ENCODE measurements at regions not wholly inside any gene's neighbourhood (a gene's known extent, or its start where the extent isn't known, plus 50 kb on each side); places are given as distances from the start of the nearest gene placed in this dataset.

- H3K4me3 ChIP-seq, result no peak overlapping the region
- no peaks in the 10 kb centered on the region for H3K36me3 ChIP-seq
- TF ChIP-seq, protein P1, sequence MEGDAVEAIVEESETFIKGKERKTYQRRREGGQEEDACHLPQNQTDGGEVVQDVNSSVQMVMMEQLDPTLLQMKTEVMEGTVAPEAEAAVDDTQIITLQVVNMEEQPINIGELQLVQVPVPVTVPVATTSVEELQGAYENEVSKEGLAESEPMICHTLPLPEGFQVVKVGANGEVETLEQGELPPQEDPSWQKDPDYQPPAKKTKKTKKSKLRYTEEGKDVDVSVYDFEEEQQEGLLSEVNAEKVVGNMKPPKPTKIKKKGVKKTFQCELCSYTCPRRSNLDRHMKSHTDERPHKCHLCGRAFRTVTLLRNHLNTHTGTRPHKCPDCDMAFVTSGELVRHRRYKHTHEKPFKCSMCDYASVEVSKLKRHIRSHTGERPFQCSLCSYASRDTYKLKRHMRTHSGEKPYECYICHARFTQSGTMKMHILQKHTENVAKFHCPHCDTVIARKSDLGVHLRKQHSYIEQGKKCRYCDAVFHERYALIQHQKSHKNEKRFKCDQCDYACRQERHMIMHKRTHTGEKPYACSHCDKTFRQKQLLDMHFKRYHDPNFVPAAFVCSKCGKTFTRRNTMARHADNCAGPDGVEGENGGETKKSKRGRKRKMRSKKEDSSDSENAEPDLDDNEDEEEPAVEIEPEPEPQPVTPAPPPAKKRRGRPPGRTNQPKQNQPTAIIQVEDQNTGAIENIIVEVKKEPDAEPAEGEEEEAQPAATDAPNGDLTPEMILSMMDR (IDR thresholded peaks at IDR 0.05), result no peak
- no peaks in the 10 kb centered on the region for H3K9me3 ChIP-seq
- H3K27ac ChIP-seq, result no peak overlapping the region
- no peaks in the 10 kb centered on the region for H3K4me1 ChIP-seq
- no peak for DNase-seq
- intact Hi-C loops (cut with DNase I), result no loop called here
- ATAC-seq, result no peak
- no peaks in the 10 kb centered on the region for H3K27me3 ChIP-seq (ENCODE audit: low read depth)
These were observed 543.8 kb upstream of the CPEB2 start for GRCh38 chr4:14458463-14458862.

DNA sequence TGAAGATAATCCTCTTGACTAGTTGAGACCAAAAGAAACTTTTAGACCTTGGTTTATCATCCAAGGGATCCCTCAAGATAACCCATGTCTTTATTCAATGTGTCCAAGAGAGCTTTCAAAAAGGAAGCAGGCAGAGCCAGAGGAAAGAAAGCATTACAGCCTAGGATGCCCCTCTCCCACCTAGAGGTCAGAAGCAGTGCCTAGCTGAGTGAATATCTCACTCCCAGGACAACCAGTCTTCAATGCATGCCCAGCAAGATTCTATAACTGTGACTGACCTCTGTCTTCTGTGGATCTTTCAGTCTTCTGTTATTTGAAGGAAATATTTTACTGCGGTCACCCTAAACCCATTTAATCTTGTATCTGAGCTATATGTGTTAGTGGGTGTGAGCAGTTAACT, 537.2 kb upstream of the CPEB2 start:
- intact Hi-C loops (cut with DNase I), result no loop called here
- Histone ChIP-seq H3K27me3 (ENCODE audit: low read depth) (no peaks in the 10 kb centered on the region), H3K4me3 (no peak overlapping the region), H3K4me1 (no peaks in the 10 kb centered on the region), H3K27ac (no peak overlapping the region), H3K36me3 (no peaks in the 10 kb centered on the region), H3K9me3 (no peaks in the 10 kb centered on the region)
- TF ChIP-seq, protein P1 (IDR thresholded peaks at IDR 0.05), result no peak
- no peak for ATAC-seq
- no peak for DNase-seq

DNA sequence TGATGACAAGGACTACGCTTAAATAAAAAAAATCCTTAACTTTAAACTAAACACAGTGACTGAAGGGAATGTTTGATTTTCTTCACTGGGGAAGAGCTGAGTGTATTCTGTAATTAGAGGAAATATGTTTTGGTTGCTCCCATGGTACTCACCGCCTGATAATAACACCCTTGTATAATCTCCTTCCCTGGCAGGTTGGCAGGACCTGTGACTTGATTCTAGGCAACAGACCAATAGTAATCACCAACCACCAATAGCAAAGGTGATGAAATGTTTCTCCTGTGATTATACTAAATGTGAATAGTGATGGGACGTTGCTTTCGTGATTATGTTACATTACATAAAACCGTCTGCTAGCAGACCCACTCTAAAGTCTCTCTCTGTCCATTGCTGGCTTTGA, 536.8 kb upstream of the CPEB2 start:
- no peaks in the 10 kb centered on the region for H3K36me3 ChIP-seq
- no peak for DNase-seq
- H3K27ac ChIP-seq, result no peak overlapping the region
- TF ChIP-seq, protein P1 (IDR thresholded peaks at IDR 0.05), result no peak
- no peak for ATAC-seq
- no peaks in the 10 kb centered on the region for H3K27me3 ChIP-seq (ENCODE audit: low read depth)
- no peaks in the 10 kb centered on the region for H3K4me1 ChIP-seq
- H3K4me3 ChIP-seq, result no peak overlapping the region
- intact Hi-C loops (cut with DNase I), result no loop called here
- no peaks in the 10 kb centered on the region for H3K9me3 ChIP-seq

- Histone ChIP-seq H3K36me3 (no peaks in the 10 kb centered on the region), H3K9me3 (no peaks in the 10 kb centered on the region), H3K4me3 (no peak overlapping the region), H3K27me3 (ENCODE audit: low read depth) (no peaks in the 10 kb centered on the region), H3K4me1 (no peaks in the 10 kb centered on the region), H3K27ac (no peak overlapping the region)
- no peak for DNase-seq
- TF ChIP-seq, protein P1 (IDR thresholded peaks at IDR 0.05), result no peak
- no peak for ATAC-seq
- intact Hi-C loops (cut with DNase I), result no loop called here
These were observed 523.8 kb upstream of the CPEB2 start for GRCh38 chr4:14478504-14478903.

DNA sequence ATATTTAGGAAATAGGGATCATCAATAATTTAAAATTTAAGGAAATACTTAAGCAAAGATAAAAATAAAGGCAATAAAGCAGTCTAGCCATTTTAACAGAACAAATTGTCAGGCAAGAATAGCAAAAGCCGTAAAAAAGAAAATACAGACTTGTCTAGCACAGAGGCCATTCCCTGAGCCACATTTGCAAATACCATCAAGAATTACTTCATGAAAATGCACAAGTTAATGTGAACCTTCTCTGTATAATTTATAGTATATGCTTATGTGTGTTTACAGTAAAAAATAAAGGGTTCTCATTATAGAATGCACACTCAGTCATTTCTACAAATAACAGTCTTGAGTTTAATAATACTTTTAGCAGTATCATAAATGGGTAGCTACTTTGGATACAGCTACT, 505.9 kb upstream of the CPEB2 start:
- Histone ChIP-seq H3K27ac (no peak overlapping the region), H3K36me3 (no peaks in the 10 kb centered on the region), H3K4me3 (no peak overlapping the region), H3K9me3 (no peaks in the 10 kb centered on the region), H3K4me1 (no peaks in the 10 kb centered on the region), H3K27me3 (ENCODE audit: low read depth) (no peaks in the 10 kb centered on the region)
- ATAC-seq, result no peak
- TF ChIP-seq, protein P1 (IDR thresholded peaks at IDR 0.05), result no peak
- intact Hi-C loops (cut with DNase I), result no loop called here
- DNase-seq, result no peak

DNA sequence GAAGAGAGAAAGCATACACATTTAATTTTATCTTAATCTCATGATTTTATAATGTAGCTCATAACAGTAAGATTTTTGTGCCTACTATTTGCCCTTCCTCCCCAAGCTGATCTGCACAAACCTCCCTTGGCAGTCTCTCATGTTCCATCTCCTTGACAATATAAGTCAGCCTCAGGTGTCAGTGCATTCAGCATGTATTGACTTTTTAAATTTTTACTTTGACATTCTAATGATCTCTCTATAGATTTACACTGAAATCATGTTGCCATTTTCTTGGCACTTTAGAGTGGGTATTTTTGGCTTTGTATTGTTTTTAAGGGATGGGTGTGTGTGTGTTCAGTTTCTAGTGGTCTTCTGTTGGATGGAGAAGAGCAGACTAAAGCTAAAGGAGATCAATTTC, 505.3 kb upstream of the CPEB2 start:
- TF ChIP-seq, protein P1 (IDR thresholded peaks at IDR 0.05), result no peak
- ATAC-seq, result no peak
- intact Hi-C loops (cut with DNase I), result no loop called here

More for the DNA sequence above, 505.3 kb upstream of the CPEB2 start:
- DNase-seq, result no peak
- no peaks in the 10 kb centered on the region for H3K4me1 ChIP-seq
- H3K27me3 ChIP-seq (ENCODE audit: low read depth), result no peaks in the 10 kb centered on the region
- no peak overlapping the region for H3K27ac ChIP-seq
- H3K4me3 ChIP-seq, result no peak overlapping the region
- no peaks in the 10 kb centered on the region for H3K36me3 ChIP-seq
- H3K9me3 ChIP-seq, result no peaks in the 10 kb centered on the region

Data from lower lobe of right lung (tissue), 2 donors.